AG08395 (cell line): ENCODE measurements at regions not wholly inside any gene's neighbourhood (a gene's known extent, or its start where the extent isn't known, plus 50 kb on each side); places are given as distances from the start of the nearest gene placed in this dataset.
"Not testable (repeated sequence)": the region's sequence is repeated elsewhere in the genome, so short reads cannot be mapped to it uniquely, and the experiment has no call there.

Experiments used
- DNase-seq: peaks from one replicate; pipeline ENCODE4 v3.0.0; 2012; ENCODE audit warnings: mixed read lengths, low spot score

- DNase-seq: no peak
These were observed 196.5 kb upstream of the STK26 start for GRCh38 chrX:131826572-131826971.

GRCh38 chrX:131827935-131828334, 195.2 kb upstream of the STK26 start:
- DNase-seq: no peak

GRCh38 chrX:131828482-131828881, 194.6 kb upstream of the STK26 start:
- DNase-seq: no peak

GRCh38 chrX:131830400-131831184, 192.5 kb upstream of the STK26 start:
- peak; percentile 58 for DNase-seq

- no peak for DNase-seq
These were observed 191.9 kb upstream of the STK26 start for GRCh38 chrX:131831185-131831520.

GRCh38 chrX:131836161-131836560, 186.9 kb upstream of the STK26 start:
- no peak for DNase-seq

- no peak for DNase-seq
These were observed 185.8 kb upstream of the STK26 start for GRCh38 chrX:131837325-131837724.

- no peak for DNase-seq
These were observed 182.2 kb upstream of the STK26 start for GRCh38 chrX:131840799-131841495.

- DNase-seq: peak; percentile 64
These were observed 181.3 kb upstream of the STK26 start for GRCh38 chrX:131841496-131842437.

GRCh38 chrX:131843987-131844386, 179.1 kb upstream of the STK26 start:
- no peak for DNase-seq

GRCh38 chrX:131845201-131845600, 177.9 kb upstream of the STK26 start:
- no peak for DNase-seq

- DNase-seq: no peak
These were observed 177.3 kb upstream of the STK26 start for GRCh38 chrX:131845771-131846170.

GRCh38 chrX:131850964-131851363, 172.1 kb upstream of the STK26 start:
- DNase-seq: not testable (repeated sequence)

- DNase-seq: no peak
These were observed 169.7 kb upstream of the STK26 start for GRCh38 chrX:131853440-131853839.

- no peak for DNase-seq
These were observed 168.5 kb upstream of the STK26 start for GRCh38 chrX:131854581-131854980.

- no peak for DNase-seq
These were observed 161.9 kb upstream of the STK26 start for GRCh38 chrX:131861088-131861787.

GRCh38 chrX:131862321-131862720, 160.8 kb upstream of the STK26 start:
- DNase-seq: no peak

GRCh38 chrX:131869182-131869581, 153.9 kb upstream of the STK26 start:
- DNase-seq: no peak

- no peak for DNase-seq
These were observed 148.8 kb upstream of the STK26 start for GRCh38 chrX:131874300-131874699.

GRCh38 chrX:131875827-131876226, 147.3 kb upstream of the STK26 start:
- DNase-seq: not testable (repeated sequence)

- DNase-seq: no peak
These were observed 141.9 kb upstream of the STK26 start for GRCh38 chrX:131881194-131881593.

GRCh38 chrX:131885042-131885441, 138.1 kb upstream of the STK26 start:
- not testable (repeated sequence) for DNase-seq
